ENCODE measurements at regions not wholly inside any gene's neighbourhood (a gene's known extent, or its start where the extent isn't known, plus 50 kb on each side); places are given as distances from the start of the nearest gene placed in this dataset.

- TF ChIP-seq, protein P1, sequence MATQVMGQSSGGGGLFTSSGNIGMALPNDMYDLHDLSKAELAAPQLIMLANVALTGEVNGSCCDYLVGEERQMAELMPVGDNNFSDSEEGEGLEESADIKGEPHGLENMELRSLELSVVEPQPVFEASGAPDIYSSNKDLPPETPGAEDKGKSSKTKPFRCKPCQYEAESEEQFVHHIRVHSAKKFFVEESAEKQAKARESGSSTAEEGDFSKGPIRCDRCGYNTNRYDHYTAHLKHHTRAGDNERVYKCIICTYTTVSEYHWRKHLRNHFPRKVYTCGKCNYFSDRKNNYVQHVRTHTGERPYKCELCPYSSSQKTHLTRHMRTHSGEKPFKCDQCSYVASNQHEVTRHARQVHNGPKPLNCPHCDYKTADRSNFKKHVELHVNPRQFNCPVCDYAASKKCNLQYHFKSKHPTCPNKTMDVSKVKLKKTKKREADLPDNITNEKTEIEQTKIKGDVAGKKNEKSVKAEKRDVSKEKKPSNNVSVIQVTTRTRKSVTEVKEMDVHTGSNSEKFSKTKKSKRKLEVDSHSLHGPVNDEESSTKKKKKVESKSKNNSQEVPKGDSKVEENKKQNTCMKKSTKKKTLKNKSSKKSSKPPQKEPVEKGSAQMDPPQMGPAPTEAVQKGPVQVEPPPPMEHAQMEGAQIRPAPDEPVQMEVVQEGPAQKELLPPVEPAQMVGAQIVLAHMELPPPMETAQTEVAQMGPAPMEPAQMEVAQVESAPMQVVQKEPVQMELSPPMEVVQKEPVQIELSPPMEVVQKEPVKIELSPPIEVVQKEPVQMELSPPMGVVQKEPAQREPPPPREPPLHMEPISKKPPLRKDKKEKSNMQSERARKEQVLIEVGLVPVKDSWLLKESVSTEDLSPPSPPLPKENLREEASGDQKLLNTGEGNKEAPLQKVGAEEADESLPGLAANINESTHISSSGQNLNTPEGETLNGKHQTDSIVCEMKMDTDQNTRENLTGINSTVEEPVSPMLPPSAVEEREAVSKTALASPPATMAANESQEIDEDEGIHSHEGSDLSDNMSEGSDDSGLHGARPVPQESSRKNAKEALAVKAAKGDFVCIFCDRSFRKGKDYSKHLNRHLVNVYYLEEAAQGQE (IDR thresholded peaks at IDR 0.05; ENCODE audit: unreplicated experiment), result no peak
- TF ChIP-seq EZH2 (IDR thresholded peaks at IDR 0.05; ENCODE audit: low read depth, unreplicated experiment) (no peak), ZNF331 (CRISPR knock-in tag; IDR thresholded peaks at IDR 0.05; ENCODE audit: low read depth) (no peak), EZH2phosphoT487 (IDR thresholded peaks at IDR 0.05; ENCODE audit: unreplicated experiment) (no peak), STAT1 (IDR thresholded peaks at IDR 0.05; ENCODE audit: unreplicated experiment) (no peak), CREB1 (CRISPR knock-in tag; IDR thresholded peaks at IDR 0.05; ENCODE audit: low read depth) (no peak)
- TF ChIP-seq, protein P2, sequence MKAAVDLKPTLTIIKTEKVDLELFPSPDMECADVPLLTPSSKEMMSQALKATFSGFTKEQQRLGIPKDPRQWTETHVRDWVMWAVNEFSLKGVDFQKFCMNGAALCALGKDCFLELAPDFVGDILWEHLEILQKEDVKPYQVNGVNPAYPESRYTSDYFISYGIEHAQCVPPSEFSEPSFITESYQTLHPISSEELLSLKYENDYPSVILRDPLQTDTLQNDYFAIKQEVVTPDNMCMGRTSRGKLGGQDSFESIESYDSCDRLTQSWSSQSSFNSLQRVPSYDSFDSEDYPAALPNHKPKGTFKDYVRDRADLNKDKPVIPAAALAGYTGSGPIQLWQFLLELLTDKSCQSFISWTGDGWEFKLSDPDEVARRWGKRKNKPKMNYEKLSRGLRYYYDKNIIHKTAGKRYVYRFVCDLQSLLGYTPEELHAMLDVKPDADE (IDR thresholded peaks at IDR 0.05), result no peak
- TF ChIP-seq, protein P3, sequence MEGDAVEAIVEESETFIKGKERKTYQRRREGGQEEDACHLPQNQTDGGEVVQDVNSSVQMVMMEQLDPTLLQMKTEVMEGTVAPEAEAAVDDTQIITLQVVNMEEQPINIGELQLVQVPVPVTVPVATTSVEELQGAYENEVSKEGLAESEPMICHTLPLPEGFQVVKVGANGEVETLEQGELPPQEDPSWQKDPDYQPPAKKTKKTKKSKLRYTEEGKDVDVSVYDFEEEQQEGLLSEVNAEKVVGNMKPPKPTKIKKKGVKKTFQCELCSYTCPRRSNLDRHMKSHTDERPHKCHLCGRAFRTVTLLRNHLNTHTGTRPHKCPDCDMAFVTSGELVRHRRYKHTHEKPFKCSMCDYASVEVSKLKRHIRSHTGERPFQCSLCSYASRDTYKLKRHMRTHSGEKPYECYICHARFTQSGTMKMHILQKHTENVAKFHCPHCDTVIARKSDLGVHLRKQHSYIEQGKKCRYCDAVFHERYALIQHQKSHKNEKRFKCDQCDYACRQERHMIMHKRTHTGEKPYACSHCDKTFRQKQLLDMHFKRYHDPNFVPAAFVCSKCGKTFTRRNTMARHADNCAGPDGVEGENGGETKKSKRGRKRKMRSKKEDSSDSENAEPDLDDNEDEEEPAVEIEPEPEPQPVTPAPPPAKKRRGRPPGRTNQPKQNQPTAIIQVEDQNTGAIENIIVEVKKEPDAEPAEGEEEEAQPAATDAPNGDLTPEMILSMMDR (conservative IDR thresholded peaks at IDR 0.05; ENCODE audit: low read depth in 2 of 2), result no peak
Observed at GRCh38 chr1:75673885-75674284, 50.6 kb upstream of the ACADM start (continued).

All from GM23338 (cell line).